ENCODE measurements at regions not wholly inside any gene's neighbourhood (a gene's known extent, or its start where the extent isn't known, plus 50 kb on each side); places are given as distances from the start of the nearest gene placed in this dataset.

GRCh38 chr20:11377761-11378160 lies 539.9 kb upstream of the BTBD3 start:
- DNase-seq, result no peak

- DNase-seq, result no peak
These were observed 539.4 kb upstream of the BTBD3 start for GRCh38 chr20:11378252-11378651.

GRCh38 chr20:11379257-11380011 lies 538.3 kb upstream of the BTBD3 start:
- DNase-seq, result no peak

- DNase-seq, result no peak
These were observed 537.4 kb upstream of the BTBD3 start for GRCh38 chr20:11380283-11380682.

GRCh38 chr20:11387189-11387754 lies 530.4 kb upstream of the BTBD3 start:
- DNase-seq, result no peak

GRCh38 chr20:11389186-11389585 lies 528.5 kb upstream of the BTBD3 start:
- DNase-seq, result no peak

GRCh38 chr20:11391591-11391990 lies 526.1 kb upstream of the BTBD3 start:
- DNase-seq, result no peak

- no peak for DNase-seq
These were observed 523.4 kb upstream of the BTBD3 start for GRCh38 chr20:11394145-11394833.

- no peak for DNase-seq
These were observed 522.1 kb upstream of the BTBD3 start for GRCh38 chr20:11395581-11395980.

- no peak for DNase-seq
These were observed 515.7 kb upstream of the BTBD3 start for GRCh38 chr20:11401988-11402387.

GRCh38 chr20:11403711-11404110 lies 514.0 kb upstream of the BTBD3 start:
- DNase-seq, result no peak

- DNase-seq, result no peak
These were observed 510.8 kb upstream of the BTBD3 start for GRCh38 chr20:11406877-11407276.

- no peak for DNase-seq
These were observed 508.1 kb upstream of the BTBD3 start for GRCh38 chr20:11409561-11409960.

- no peak for DNase-seq
These were observed 505.9 kb upstream of the BTBD3 start for GRCh38 chr20:11411765-11412164.

GRCh38 chr20:11426948-11427347 lies 490.7 kb upstream of the BTBD3 start:
- no peak for DNase-seq

GRCh38 chr20:11429168-11429567 lies 488.5 kb upstream of the BTBD3 start:
- DNase-seq, result no peak

GRCh38 chr20:11429889-11430519 lies 487.7 kb upstream of the BTBD3 start:
- no peak for DNase-seq

- DNase-seq, result no peak
These were observed 487.0 kb upstream of the BTBD3 start for GRCh38 chr20:11430652-11431051.

GRCh38 chr20:11431621-11432020 lies 486.1 kb upstream of the BTBD3 start:
- no peak for DNase-seq

- no peak for DNase-seq
These were observed 485.3 kb upstream of the BTBD3 start for GRCh38 chr20:11432407-11432806.

GRCh38 chr20:11436113-11436905 lies 481.4 kb upstream of the BTBD3 start:
- no peak for DNase-seq

- DNase-seq, result no peak
These were observed 480.6 kb upstream of the BTBD3 start for GRCh38 chr20:11437090-11437489.

All from stimulated activated CD4-positive, alpha-beta T cell treated with anti-CD3 and anti-CD28 coated beads, Interleukin-4, amount 100 ng/mL, for 4 hours (primary cell).